ENCODE measurements at regions not wholly inside any gene's neighbourhood (a gene's known extent, or its start where the extent isn't known, plus 50 kb on each side); places are given as distances from the start of the nearest gene placed in this dataset.
"Not testable (repeated sequence)": the region's sequence is repeated elsewhere in the genome, so short reads cannot be mapped to it uniquely, and the experiment has no call there.

DNA sequence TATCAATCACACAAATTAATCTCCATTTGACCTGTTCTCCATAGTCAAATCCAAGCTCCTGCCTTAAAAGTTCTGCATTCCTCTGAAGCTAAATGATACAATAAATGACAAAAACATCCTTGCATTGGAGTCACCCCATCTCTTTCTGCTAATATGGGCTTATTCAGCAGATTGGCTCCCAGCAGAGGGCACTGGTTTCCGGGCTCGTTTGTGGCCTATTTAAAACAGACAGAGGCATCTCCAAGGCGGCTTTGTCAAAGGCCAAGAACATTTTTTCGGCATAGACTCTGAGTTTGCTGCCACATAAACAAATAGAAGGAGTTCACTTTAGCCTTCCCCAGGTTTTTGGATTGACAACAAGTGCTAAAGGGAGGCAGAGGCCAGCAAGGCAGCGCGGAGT is 204.4 kb upstream of the RASGRP1 start (continued):
- no peak for TF ChIP-seq ARNTL (CRISPR knock-in tag; IDR thresholded peaks at IDR 0.05; ENCODE audit: borderline replicate concordance, low read depth)
- TF ChIP-seq GLIS3 (CRISPR knock-in tag; IDR thresholded peaks at IDR 0.05), result no peak
- no peak for TF ChIP-seq ZNF70 (CRISPR knock-in tag; IDR thresholded peaks at IDR 0.05)

DNA sequence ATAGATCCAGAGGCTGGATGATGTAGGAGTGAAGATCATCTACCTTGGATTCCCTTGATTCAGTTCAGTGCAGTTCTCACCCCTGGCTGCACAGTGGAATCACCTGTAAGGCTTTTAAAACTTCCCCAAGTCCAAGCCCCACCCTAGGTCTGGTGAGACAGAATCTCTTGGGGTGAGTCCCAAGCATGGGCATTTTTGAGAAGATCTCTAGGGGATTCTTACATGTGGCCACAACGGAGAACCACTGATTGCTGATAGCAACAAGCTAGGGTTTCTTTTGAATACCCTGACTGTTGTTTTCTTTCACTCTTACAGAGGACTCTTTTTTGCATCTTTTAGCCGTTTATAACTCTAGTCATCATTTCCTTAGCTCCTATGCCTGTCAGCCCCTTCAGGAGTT is 204.9 kb upstream of the RASGRP1 start:
- no peak for TF ChIP-seq BACH2 (CRISPR knock-in tag; IDR thresholded peaks at IDR 0.05; ENCODE audit: borderline replicate concordance)
- TF ChIP-seq ZNF70 (CRISPR knock-in tag; IDR thresholded peaks at IDR 0.05), result no peak
- no peak for TF ChIP-seq ZNF8 (CRISPR knock-in tag; IDR thresholded peaks at IDR 0.05)
- no peak for TF ChIP-seq TOX (CRISPR knock-in tag; IDR thresholded peaks at IDR 0.05; ENCODE audit: borderline replicate concordance)
- no peak for TF ChIP-seq TCF4 (CRISPR knock-in tag; IDR thresholded peaks at IDR 0.05; ENCODE audit: borderline replicate concordance)
- TF ChIP-seq CSDC2 (CRISPR knock-in tag; IDR thresholded peaks at IDR 0.05), result no peak
- TF ChIP-seq ZC3H10 (CRISPR knock-in tag; IDR thresholded peaks at IDR 0.05), result no peak
- TF ChIP-seq, protein P1, sequence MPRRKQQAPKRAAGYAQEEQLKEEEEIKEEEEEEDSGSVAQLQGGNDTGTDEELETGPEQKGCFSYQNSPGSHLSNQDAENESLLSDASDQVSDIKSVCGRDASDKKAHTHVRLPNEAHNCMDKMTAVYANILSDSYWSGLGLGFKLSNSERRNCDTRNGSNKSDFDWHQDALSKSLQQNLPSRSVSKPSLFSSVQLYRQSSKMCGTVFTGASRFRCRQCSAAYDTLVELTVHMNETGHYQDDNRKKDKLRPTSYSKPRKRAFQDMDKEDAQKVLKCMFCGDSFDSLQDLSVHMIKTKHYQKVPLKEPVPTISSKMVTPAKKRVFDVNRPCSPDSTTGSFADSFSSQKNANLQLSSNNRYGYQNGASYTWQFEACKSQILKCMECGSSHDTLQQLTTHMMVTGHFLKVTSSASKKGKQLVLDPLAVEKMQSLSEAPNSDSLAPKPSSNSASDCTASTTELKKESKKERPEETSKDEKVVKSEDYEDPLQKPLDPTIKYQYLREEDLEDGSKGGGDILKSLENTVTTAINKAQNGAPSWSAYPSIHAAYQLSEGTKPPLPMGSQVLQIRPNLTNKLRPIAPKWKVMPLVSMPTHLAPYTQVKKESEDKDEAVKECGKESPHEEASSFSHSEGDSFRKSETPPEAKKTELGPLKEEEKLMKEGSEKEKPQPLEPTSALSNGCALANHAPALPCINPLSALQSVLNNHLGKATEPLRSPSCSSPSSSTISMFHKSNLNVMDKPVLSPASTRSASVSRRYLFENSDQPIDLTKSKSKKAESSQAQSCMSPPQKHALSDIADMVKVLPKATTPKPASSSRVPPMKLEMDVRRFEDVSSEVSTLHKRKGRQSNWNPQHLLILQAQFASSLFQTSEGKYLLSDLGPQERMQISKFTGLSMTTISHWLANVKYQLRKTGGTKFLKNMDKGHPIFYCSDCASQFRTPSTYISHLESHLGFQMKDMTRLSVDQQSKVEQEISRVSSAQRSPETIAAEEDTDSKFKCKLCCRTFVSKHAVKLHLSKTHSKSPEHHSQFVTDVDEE (CRISPR knock-in tag; IDR thresholded peaks at IDR 0.05), result no peak
- no peak for TF ChIP-seq ESRRG (CRISPR knock-in tag; IDR thresholded peaks at IDR 0.05)
- TF ChIP-seq RARB (CRISPR knock-in tag; IDR thresholded peaks at IDR 0.05), result no peak
- TF ChIP-seq ZFP3 (CRISPR knock-in tag; IDR thresholded peaks at IDR 0.05), result no peak
- TF ChIP-seq ISL1 (CRISPR knock-in tag; IDR thresholded peaks at IDR 0.05), result no peak
- TF ChIP-seq, protein P2, sequence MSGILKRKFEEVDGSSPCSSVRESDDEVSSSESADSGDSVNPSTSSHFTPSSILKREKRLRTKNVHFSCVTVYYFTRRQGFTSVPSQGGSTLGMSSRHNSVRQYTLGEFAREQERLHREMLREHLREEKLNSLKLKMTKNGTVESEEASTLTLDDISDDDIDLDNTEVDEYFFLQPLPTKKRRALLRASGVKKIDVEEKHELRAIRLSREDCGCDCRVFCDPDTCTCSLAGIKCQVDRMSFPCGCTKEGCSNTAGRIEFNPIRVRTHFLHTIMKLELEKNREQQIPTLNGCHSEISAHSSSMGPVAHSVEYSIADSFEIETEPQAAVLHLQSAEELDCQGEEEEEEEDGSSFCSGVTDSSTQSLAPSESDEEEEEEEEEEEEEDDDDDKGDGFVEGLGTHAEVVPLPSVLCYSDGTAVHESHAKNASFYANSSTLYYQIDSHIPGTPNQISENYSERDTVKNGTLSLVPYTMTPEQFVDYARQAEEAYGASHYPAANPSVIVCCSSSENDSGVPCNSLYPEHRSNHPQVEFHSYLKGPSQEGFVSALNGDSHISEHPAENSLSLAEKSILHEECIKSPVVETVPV (CRISPR knock-in tag; IDR thresholded peaks at IDR 0.05), result no peak
- no peak for TF ChIP-seq ZNF565 (CRISPR knock-in tag; conservative IDR thresholded peaks at IDR 0.05; ENCODE audit: low read depth)
- no peak for ATAC-seq

- ATAC-seq, result not testable (repeated sequence)
Measured at GRCh38 chr15:38774076-38774475, 209.5 kb upstream of the RASGRP1 start.

- TF ChIP-seq, protein P1 (CRISPR knock-in tag; IDR thresholded peaks at IDR 0.05), result no peak
- TF ChIP-seq GLIS3 (CRISPR knock-in tag; IDR thresholded peaks at IDR 0.05) (no peak), BACH2 (CRISPR knock-in tag; IDR thresholded peaks at IDR 0.05; ENCODE audit: borderline replicate concordance) (no peak), OSR1 (CRISPR knock-in tag; IDR thresholded peaks at IDR 0.05) (no peak), ZC3H10 (CRISPR knock-in tag; IDR thresholded peaks at IDR 0.05) (no peak), PPARA (CRISPR knock-in tag; IDR thresholded peaks at IDR 0.05; ENCODE audit: borderline replicate concordance) (no peak), SNAI2 (CRISPR knock-in tag; IDR thresholded peaks at IDR 0.05) (no peak), TOX (CRISPR knock-in tag; IDR thresholded peaks at IDR 0.05; ENCODE audit: borderline replicate concordance) (no peak), CSDC2 (CRISPR knock-in tag; IDR thresholded peaks at IDR 0.05) (no peak), ARNTL (CRISPR knock-in tag; IDR thresholded peaks at IDR 0.05; ENCODE audit: borderline replicate concordance, low read depth) (no peak), ZFP3 (CRISPR knock-in tag; IDR thresholded peaks at IDR 0.05) (no peak), ZNF565 (CRISPR knock-in tag; conservative IDR thresholded peaks at IDR 0.05; ENCODE audit: low read depth) (no peak), ZNF70 (CRISPR knock-in tag; IDR thresholded peaks at IDR 0.05) (no peak), RARB (CRISPR knock-in tag; IDR thresholded peaks at IDR 0.05) (no peak), ESRRG (CRISPR knock-in tag; IDR thresholded peaks at IDR 0.05) (no peak), ZNF8 (CRISPR knock-in tag; IDR thresholded peaks at IDR 0.05) (no peak)
- TF ChIP-seq, protein P2 (CRISPR knock-in tag; IDR thresholded peaks at IDR 0.05), result no peak
- TF ChIP-seq, protein P3, sequence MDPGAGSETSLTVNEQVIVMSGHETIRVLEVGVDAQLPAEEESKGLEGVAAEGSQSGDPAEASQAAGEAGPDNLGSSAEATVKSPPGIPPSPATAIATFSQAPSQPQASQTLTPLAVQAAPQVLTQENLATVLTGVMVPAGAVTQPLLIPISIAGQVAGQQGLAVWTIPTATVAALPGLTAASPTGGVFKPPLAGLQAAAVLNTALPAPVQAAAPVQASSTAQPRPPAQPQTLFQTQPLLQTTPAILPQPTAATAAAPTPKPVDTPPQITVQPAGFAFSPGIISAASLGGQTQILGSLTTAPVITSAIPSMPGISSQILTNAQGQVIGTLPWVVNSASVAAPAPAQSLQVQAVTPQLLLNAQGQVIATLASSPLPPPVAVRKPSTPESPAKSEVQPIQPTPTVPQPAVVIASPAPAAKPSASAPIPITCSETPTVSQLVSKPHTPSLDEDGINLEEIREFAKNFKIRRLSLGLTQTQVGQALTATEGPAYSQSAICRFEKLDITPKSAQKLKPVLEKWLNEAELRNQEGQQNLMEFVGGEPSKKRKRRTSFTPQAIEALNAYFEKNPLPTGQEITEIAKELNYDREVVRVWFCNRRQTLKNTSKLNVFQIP (CRISPR knock-in tag; IDR thresholded peaks at IDR 0.05; ENCODE audit: borderline replicate concordance, low read depth), result no peak
- TF ChIP-seq, protein P4, sequence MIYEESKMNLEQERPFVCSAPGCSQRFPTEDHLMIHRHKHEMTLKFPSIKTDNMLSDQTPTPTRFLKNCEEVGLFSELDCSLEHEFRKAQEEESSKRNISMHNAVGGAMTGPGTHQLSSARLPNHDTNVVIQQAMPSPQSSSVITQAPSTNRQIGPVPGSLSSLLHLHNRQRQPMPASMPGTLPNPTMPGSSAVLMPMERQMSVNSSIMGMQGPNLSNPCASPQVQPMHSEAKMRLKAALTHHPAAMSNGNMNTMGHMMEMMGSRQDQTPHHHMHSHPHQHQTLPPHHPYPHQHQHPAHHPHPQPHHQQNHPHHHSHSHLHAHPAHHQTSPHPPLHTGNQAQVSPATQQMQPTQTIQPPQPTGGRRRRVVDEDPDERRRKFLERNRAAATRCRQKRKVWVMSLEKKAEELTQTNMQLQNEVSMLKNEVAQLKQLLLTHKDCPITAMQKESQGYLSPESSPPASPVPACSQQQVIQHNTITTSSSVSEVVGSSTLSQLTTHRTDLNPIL (CRISPR knock-in tag; IDR thresholded peaks at IDR 0.05; ENCODE audit: low read depth), result no peak
Measured at GRCh38 chr15:38781196-38781595, 216.6 kb upstream of the RASGRP1 start.

More at GRCh38 chr15:38781196-38781595, 216.6 kb upstream of the RASGRP1 start:
- no peak for ATAC-seq
